SK-N-SH treated with all-trans-retinoic acid at 6 μM for 48 hours (cell line): ENCODE measurements at regions not wholly inside any gene's neighbourhood (a gene's known extent, or its start where the extent isn't known, plus 50 kb on each side); places are given as distances from the start of the nearest gene placed in this dataset.

Source experiments
- ISL1 ChIP-seq: fragments of 250-450 bp; sonication (Bioruptor Pico); IDR thresholded peaks from 2 replicates; pipeline ENCODE4 v2.1.2; 2022; ENCODE audit warnings: mild to moderate bottlenecking, moderate library complexity
- PATZ1 ChIP-seq: fragments of 250-450 bp; sonication (Bioruptor Pico); IDR thresholded peaks from 2 replicates; pipeline ENCODE4 v1.8.0; 2020; ENCODE audit warnings: mild to moderate bottlenecking, moderate library complexity, borderline replicate concordance
- TOX ChIP-seq: fragments of 250-450 bp; sonication (Bioruptor Pico); IDR thresholded peaks from 2 replicates; pipeline ENCODE4 v1.8.0; 2021; ENCODE audit warnings: mild to moderate bottlenecking, moderate library complexity, borderline replicate concordance
- ZFP3 ChIP-seq: fragments of 250-450 bp; sonication (Bioruptor Pico); IDR thresholded peaks from 2 replicates; pipeline ENCODE4 v1.5.0; 2020; ENCODE audit warnings: mild to moderate bottlenecking, moderate library complexity
- ZNF565 ChIP-seq: fragments of 450-650 bp; formaldehyde crosslinking; conservative IDR thresholded peaks from 2 replicates; pipeline ENCODE4 v1.5.0; 2020; ENCODE audit warnings: low read depth, mild to moderate bottlenecking, moderate library complexity
- TF ChIP-seq, protein P1 (sequence below): fragments of 250-450 bp; sonication (Bioruptor Pico); IDR thresholded peaks from 2 replicates; pipeline ENCODE4 v1.8.0; 2021; ENCODE audit warnings: low read depth, mild to moderate bottlenecking, moderate library complexity, borderline replicate concordance

DNA sequence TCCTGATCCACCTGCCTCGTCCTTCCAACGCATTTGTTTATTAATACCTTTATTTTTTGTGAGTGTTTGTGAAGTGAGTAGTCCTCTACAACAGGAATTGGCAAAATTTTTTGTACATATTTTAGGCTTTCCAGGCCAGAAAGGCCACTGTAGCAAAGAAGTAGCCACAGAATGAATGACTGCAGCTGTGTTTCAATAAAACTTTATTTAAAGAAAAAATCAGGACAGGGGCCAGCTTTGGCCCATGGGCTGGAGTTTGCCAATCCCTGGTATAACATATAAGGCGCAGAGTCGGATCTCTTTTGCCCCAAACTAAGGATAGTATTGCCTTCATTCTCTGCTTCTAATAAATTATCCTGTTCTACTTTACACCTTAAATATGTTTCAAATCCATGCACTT is 198.0 kb upstream of the COX10 start:
- TF ChIP-seq, protein P1, sequence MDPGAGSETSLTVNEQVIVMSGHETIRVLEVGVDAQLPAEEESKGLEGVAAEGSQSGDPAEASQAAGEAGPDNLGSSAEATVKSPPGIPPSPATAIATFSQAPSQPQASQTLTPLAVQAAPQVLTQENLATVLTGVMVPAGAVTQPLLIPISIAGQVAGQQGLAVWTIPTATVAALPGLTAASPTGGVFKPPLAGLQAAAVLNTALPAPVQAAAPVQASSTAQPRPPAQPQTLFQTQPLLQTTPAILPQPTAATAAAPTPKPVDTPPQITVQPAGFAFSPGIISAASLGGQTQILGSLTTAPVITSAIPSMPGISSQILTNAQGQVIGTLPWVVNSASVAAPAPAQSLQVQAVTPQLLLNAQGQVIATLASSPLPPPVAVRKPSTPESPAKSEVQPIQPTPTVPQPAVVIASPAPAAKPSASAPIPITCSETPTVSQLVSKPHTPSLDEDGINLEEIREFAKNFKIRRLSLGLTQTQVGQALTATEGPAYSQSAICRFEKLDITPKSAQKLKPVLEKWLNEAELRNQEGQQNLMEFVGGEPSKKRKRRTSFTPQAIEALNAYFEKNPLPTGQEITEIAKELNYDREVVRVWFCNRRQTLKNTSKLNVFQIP (CRISPR knock-in tag) = no peak
- no peak for TF ChIP-seq ISL1 (CRISPR knock-in tag)
- no peak for TF ChIP-seq TOX (CRISPR knock-in tag)
- no peak for TF ChIP-seq ZNF565 (CRISPR knock-in tag)
- no peak for TF ChIP-seq PATZ1
- no peak for TF ChIP-seq ZFP3 (CRISPR knock-in tag)
